ENCODE measurements at regions not wholly inside any gene's neighbourhood (a gene's known extent, or its start where the extent isn't known, plus 50 kb on each side); places are given as distances from the start of the nearest gene placed in this dataset.

DNA sequence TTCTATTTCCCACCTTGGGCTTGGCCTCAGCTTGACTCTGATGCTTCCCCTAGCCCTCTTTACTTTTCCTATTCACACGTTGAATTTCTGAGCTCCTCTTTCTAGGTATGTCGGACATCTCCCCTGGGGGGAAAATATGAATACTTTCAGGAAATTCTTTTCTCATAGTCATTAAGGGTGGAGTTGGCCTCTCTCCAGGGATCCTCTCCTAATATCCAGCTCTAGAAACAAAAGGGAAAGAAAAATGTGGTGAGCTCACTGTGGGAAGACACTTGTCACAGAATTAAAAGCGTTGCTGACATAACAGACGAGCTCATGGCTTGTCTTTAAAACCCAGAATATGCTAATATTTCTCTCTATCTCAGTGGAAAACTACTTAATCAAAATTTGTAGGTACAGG is 132.7 kb upstream of the MEX3C start:
- Histone ChIP-seq H4K20me1 (ENCODE audit: control insufficient read depth, insufficient read depth, insufficient read length) (no peaks in the 10 kb centered on the region), H3K56ac (ENCODE audit: insufficient read length, low read depth, low read length) (no peak overlapping the region), H3K18ac (ENCODE audit: insufficient read length, low read depth, low read length) (no peak overlapping the region), H3T11ph (ENCODE audit: low read length) (no peak overlapping the region), H3K4me2 (ENCODE audit: insufficient read depth, insufficient read length, low read length) (no peak overlapping the region), H2AFZ (ENCODE audit: low read length) (no peak overlapping the region), H3K4ac (ENCODE audit: low read depth, low read length) (no peak overlapping the region), H2BK20ac (ENCODE audit: low read depth, low read length, poor library complexity, severe bottlenecking) (no peak overlapping the region), H2BK12ac (ENCODE audit: insufficient read length, low read depth, low read length) (no peak overlapping the region), H3K27me3 (ENCODE audit: insufficient read depth, low read length) (no peaks in the 10 kb centered on the region), H3K27ac (ENCODE audit: insufficient read length, low read depth, low read length) (no peak overlapping the region), H3K4me1 (ENCODE audit: insufficient read depth, low read length) (no peaks in the 10 kb centered on the region), H2BK5ac (ENCODE audit: insufficient read length, low read length) (no peak overlapping the region), H3K9me3 (ENCODE audit: control insufficient read depth, low read depth, low read length) (no peaks in the 10 kb centered on the region), H4K91ac (ENCODE audit: insufficient read length, low read depth, low read length) (no peak overlapping the region), H2BK120ac (ENCODE audit: low read depth, low read length, poor library complexity, severe bottlenecking) (no peak overlapping the region), H4K5ac (ENCODE audit: insufficient read length, low read depth, low read length) (no peak overlapping the region), H2AK5ac (ENCODE audit: insufficient read length, low read length) (no peak overlapping the region), H3K79me1 (ENCODE audit: insufficient read depth, low read depth, low read length, poor library complexity, severe bottlenecking) (no peaks in the 10 kb centered on the region), H4K8ac (replicated peaks; ENCODE audit: insufficient read length, low read depth, low read length) (no peak overlapping the region), H3K14ac (ENCODE audit: insufficient read depth, low read length) (no peak overlapping the region), H3K23me2 (ENCODE audit: insufficient read length, low read depth, low read length, poor library complexity, severe bottlenecking) (no peaks in the 10 kb centered on the region), H2BK15ac (ENCODE audit: low read depth, low read length) (no peak overlapping the region), H3K23ac (ENCODE audit: insufficient read length, low read depth, low read length) (no peak overlapping the region), H3K79me2 (ENCODE audit: insufficient read depth, low read length) (no peaks in the 10 kb centered on the region), H3K9ac (ENCODE audit: extremely low read depth, insufficient read length, low read length) (no peak overlapping the region)
- Mint-ChIP-seq H3K36me3 (ENCODE audit: insufficient read depth in 1 of 3, low read depth in 3 of 3) (no peaks in the 10 kb centered on the region), H3K4me3 (no peak overlapping the region), H3K4me1 (peaks cover 7 to 10% of the 10 kb centered on the region in 2 experiments), H3K27ac (0 out of 7 replicates have a peak overlapping the region, but pooled peaks of 1 of the 3 experiments have one; percentile 26), H3K27me3 (ENCODE audit: low read depth) (no peaks in the 10 kb centered on the region; the same call in 1 of the 2 replicates), H3K9me3 (no peaks in the 10 kb centered on the region; a peak in 1 of 5 replicates)
- no peak for DNase-seq
- WGBS (ENCODE audit: extremely low coverage, insufficient read length, low lambda C conversion rate), result no CpG with 5 or more reads among the region's 4 CpGs
- TF ChIP-seq, protein P1, sequence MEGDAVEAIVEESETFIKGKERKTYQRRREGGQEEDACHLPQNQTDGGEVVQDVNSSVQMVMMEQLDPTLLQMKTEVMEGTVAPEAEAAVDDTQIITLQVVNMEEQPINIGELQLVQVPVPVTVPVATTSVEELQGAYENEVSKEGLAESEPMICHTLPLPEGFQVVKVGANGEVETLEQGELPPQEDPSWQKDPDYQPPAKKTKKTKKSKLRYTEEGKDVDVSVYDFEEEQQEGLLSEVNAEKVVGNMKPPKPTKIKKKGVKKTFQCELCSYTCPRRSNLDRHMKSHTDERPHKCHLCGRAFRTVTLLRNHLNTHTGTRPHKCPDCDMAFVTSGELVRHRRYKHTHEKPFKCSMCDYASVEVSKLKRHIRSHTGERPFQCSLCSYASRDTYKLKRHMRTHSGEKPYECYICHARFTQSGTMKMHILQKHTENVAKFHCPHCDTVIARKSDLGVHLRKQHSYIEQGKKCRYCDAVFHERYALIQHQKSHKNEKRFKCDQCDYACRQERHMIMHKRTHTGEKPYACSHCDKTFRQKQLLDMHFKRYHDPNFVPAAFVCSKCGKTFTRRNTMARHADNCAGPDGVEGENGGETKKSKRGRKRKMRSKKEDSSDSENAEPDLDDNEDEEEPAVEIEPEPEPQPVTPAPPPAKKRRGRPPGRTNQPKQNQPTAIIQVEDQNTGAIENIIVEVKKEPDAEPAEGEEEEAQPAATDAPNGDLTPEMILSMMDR (conservative IDR thresholded peaks at IDR 0.05), result no peak
